ENCODE measurements at regions not wholly inside any gene's neighbourhood (a gene's known extent, or its start where the extent isn't known, plus 50 kb on each side); places are given as distances from the start of the nearest gene placed in this dataset.

DNA sequence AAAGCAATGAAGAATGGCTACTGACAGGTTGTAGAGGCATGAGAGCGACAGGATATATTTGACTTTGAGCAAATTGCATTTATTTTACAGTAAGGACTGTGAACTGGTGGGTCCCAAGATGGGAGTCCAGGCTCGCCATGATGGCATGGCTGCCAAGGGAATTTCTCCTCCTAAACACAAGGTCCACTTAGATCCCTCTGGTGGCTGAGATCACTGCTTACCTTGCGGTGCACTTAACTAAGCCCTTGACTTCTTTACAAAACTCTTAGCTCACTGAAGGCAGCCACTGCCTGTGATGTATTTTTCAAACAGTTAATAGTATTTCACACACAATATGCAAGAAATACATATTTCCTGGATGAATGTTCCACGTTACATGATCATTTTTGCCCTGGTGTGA lies 50.3 kb upstream of the SORBS2 start:
- DNase-seq (ENCODE audit: low read depth), result no peak
- no peak for TF ChIP-seq POLR2A (IDR thresholded peaks at IDR 0.05; ENCODE audit: extremely low read depth, insufficient read length)
- no peak overlapping the region for H3K4me3 ChIP-seq (ENCODE audit: low read depth, low read length)

DNA sequence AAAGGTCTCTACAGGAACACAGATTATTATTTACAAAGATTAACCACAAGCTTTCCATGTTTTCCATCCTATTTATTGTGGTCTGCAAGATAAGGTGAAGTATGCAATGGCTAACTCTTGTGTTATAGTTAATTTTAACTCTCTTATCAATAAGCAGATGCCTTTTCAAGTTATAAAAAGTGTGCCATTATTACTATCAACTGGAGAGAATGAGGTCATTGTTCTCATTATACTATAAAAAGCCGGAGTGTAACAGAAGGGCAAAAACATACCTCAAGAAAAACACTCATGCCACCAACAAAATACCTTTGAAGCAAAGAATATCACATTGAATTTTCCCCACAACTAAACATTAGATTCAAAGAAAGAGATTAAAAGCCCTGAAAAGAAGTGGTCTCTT lies 52.0 kb upstream of the SORBS2 start:
- no peak for DNase-seq (ENCODE audit: low read depth)
- TF ChIP-seq MAX (IDR thresholded peaks at IDR 0.05; ENCODE audit: low read depth, low read length) (no peak), POLR2A (IDR thresholded peaks at IDR 0.05; ENCODE audit: extremely low read depth, insufficient read length) (no peak), CTCF (IDR thresholded peaks at IDR 0.05; ENCODE audit: low read depth, low read length) (no peak)
- no peak overlapping the region for H3K4me3 ChIP-seq (ENCODE audit: low read depth, low read length)

DNA sequence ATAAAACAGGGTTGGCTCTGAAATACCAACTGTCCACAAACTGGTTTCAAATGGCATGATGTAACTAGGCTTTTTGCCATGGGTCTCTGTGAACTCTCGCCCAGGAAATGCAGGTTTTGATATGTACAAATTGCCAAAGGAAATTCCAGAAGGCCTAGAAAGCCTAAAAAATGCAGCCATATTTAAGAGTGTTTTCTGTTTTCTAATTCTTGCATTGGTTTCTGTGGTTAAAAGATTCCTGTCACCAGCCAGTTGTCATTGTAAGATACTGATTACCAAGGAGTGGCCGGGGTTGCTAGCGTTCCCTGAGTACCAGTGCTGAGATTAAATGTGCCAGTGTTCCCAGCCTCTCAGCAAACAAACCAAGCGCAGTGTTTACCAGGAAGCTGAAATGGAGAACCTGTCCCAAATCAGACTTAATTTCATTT lies 53.9 kb upstream of the SORBS2 start:
- no peak overlapping the region for H3K4me3 ChIP-seq (ENCODE audit: low read depth, low read length)
- TF ChIP-seq MYC (IDR thresholded peaks at IDR 0.05; ENCODE audit: low read depth, low read length) (no peak), MAX (IDR thresholded peaks at IDR 0.05; ENCODE audit: low read depth, low read length) (no peak), POLR2A (IDR thresholded peaks at IDR 0.05; ENCODE audit: extremely low read depth, insufficient read length) (no peak)
- no peak for DNase-seq (ENCODE audit: low read depth)

GRCh38 chr4:185867770-185868169 lies 55.8 kb upstream of the SORBS2 start:
- H3K4me3 ChIP-seq (ENCODE audit: low read depth, low read length), result no peak overlapping the region
- no peak for DNase-seq (ENCODE audit: low read depth)
- TF ChIP-seq POLR2A (IDR thresholded peaks at IDR 0.05; ENCODE audit: extremely low read depth, insufficient read length) (no peak), CTCF (IDR thresholded peaks at IDR 0.05; ENCODE audit: low read depth, low read length) (no peak), MYC (IDR thresholded peaks at IDR 0.05; ENCODE audit: low read depth, low read length) (no peak), MAX (IDR thresholded peaks at IDR 0.05; ENCODE audit: low read depth, low read length) (no peak)

DNA sequence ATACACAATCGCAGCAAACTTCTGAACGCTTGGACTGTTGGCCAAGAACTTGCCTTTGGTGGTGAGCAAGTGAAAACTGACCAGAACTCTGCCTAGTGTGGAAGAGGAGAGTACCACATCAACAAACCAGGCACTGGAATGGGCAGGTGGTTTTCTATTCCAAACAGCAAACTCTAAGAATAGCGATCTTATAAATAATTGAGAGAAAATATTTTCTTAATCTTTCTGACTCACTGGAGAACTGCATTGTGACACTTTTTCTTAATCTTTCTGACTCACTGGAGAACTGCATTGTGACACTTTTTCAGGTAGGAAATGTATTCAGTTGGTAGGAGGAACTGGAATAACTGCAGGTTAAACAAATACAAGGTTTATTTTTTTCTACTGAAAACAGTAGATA lies 57.0 kb upstream of the SORBS2 start:
- H3K4me3 ChIP-seq (ENCODE audit: low read depth, low read length), result no peak overlapping the region
- TF ChIP-seq POLR2A (IDR thresholded peaks at IDR 0.05; ENCODE audit: extremely low read depth, insufficient read length), result no peak
- TF ChIP-seq MYC (IDR thresholded peaks at IDR 0.05; ENCODE audit: low read depth, low read length), result no peak
- TF ChIP-seq MAX (IDR thresholded peaks at IDR 0.05; ENCODE audit: low read depth, low read length), result no peak
- no peak for TF ChIP-seq CTCF (IDR thresholded peaks at IDR 0.05; ENCODE audit: low read depth, low read length)
- DNase-seq (ENCODE audit: low read depth), result no peak

GRCh38 chr4:185869427-185869826 lies 57.4 kb upstream of the SORBS2 start:
- no peak overlapping the region for H3K4me3 ChIP-seq (ENCODE audit: low read depth, low read length)
- no peak for DNase-seq (ENCODE audit: low read depth)
- TF ChIP-seq POLR2A (IDR thresholded peaks at IDR 0.05; ENCODE audit: extremely low read depth, insufficient read length) (no peak), MAX (IDR thresholded peaks at IDR 0.05; ENCODE audit: low read depth, low read length) (no peak), CTCF (IDR thresholded peaks at IDR 0.05; ENCODE audit: low read depth, low read length) (no peak), MYC (IDR thresholded peaks at IDR 0.05; ENCODE audit: low read depth, low read length) (no peak)

GRCh38 chr4:185870366-185870765 lies 58.4 kb upstream of the SORBS2 start:
- no peak for DNase-seq (ENCODE audit: low read depth)
- no peak overlapping the region for H3K4me3 ChIP-seq (ENCODE audit: low read depth, low read length)
- TF ChIP-seq MAX (IDR thresholded peaks at IDR 0.05; ENCODE audit: low read depth, low read length) (no peak), POLR2A (IDR thresholded peaks at IDR 0.05; ENCODE audit: extremely low read depth, insufficient read length) (no peak), MYC (IDR thresholded peaks at IDR 0.05; ENCODE audit: low read depth, low read length) (no peak), CTCF (IDR thresholded peaks at IDR 0.05; ENCODE audit: low read depth, low read length) (no peak)

Data from NB4 (cell line).